ENCODE measurements at regions not wholly inside any gene's neighbourhood (a gene's known extent, or its start where the extent isn't known, plus 50 kb on each side); places are given as distances from the start of the nearest gene placed in this dataset.

- FAIRE-seq (no peak), DNase-seq (ENCODE audit: insufficient read length, low spot score) (no peak)
- TF ChIP-seq CTCF (IDR thresholded peaks at IDR 0.05; ENCODE audit: insufficient read depth, missing control alignments): no peak
Measured at GRCh38 chr7:3240826-3241430, 60.1 kb upstream of the SDK1 start.

GRCh38 chr7:3241686-3242258 lies 59.3 kb upstream of the SDK1 start:
- FAIRE-seq: no peak
- no peak for DNase-seq (ENCODE audit: insufficient read length, low spot score)
- TF ChIP-seq CTCF (IDR thresholded peaks at IDR 0.05; ENCODE audit: insufficient read depth, missing control alignments): no peak

- FAIRE-seq (no peak), DNase-seq (ENCODE audit: insufficient read length, low spot score) (no peak)
- no peak for TF ChIP-seq CTCF (IDR thresholded peaks at IDR 0.05; ENCODE audit: insufficient read depth, missing control alignments)
Measured at GRCh38 chr7:3242398-3242972, 58.6 kb upstream of the SDK1 start.

GRCh38 chr7:3243256-3243655 lies 57.8 kb upstream of the SDK1 start:
- DNase-seq (ENCODE audit: insufficient read length, low spot score) (no peak), FAIRE-seq (no peak)
- TF ChIP-seq CTCF (IDR thresholded peaks at IDR 0.05; ENCODE audit: insufficient read depth, missing control alignments): no peak

GRCh38 chr7:3243680-3244079 lies 57.4 kb upstream of the SDK1 start:
- no peak for FAIRE-seq

GRCh38 chr7:3244241-3244814 lies 56.7 kb upstream of the SDK1 start:
- FAIRE-seq (no peak), DNase-seq (ENCODE audit: insufficient read length, low spot score) (no peak)
- TF ChIP-seq CTCF (IDR thresholded peaks at IDR 0.05; ENCODE audit: insufficient read depth, missing control alignments): no peak

More at GRCh38 chr7:3243680-3244079, 57.4 kb upstream of the SDK1 start:
- TF ChIP-seq CTCF (IDR thresholded peaks at IDR 0.05; ENCODE audit: insufficient read depth, missing control alignments): no peak
- DNase-seq (ENCODE audit: insufficient read length, low spot score): no peak

GRCh38 chr7:3245077-3245476 lies 56.0 kb upstream of the SDK1 start:
- no peak for DNase-seq (ENCODE audit: insufficient read length, low spot score)
- no peak for FAIRE-seq
- TF ChIP-seq CTCF (IDR thresholded peaks at IDR 0.05; ENCODE audit: insufficient read depth, missing control alignments): no peak

Data from D721Med (cell line).